BE2C (cell line): ENCODE measurements at regions not wholly inside any gene's neighbourhood (a gene's known extent, or its start where the extent isn't known, plus 50 kb on each side); places are given as distances from the start of the nearest gene placed in this dataset.

Source experiments
- DNase-seq: peaks from one replicate; pipeline ENCODE4 v3.0.0-alpha.2; 2020
- H3K27me3 ChIP-seq: fragments of 250-450 bp; sonication (Bioruptor Pico); 2 replicates; pipeline ENCODE4 v1.5.1; 2020; ENCODE audit warnings: mild to moderate bottlenecking
- H3K36me3 ChIP-seq: fragments of 250-450 bp; sonication (Bioruptor Pico); 2 replicates; pipeline ENCODE4 v1.5.1; 2020; ENCODE audit warnings: mild to moderate bottlenecking
- H3K4me1 ChIP-seq: fragments of 250-450 bp; sonication (Bioruptor Pico); 2 replicates; pipeline ENCODE4 v1.5.1; 2020
- H3K4me3 ChIP-seq: 2 replicates; pipeline ENCODE4 v1.5.1; 2011; ENCODE audit warnings: low read depth, low read length
- H3K9me3 ChIP-seq: fragments of 250-450 bp; sonication (Bioruptor Pico); 2 replicates; pipeline ENCODE4 v1.5.1; 2020
- CTCF ChIP-seq: IDR thresholded peaks from 2 replicates; pipeline ENCODE4 v1.5.1; 2012; ENCODE audit warnings: mild to moderate bottlenecking, low read depth, low read length

- H3K27me3 ChIP-seq, result no peaks in the 10 kb centered on the region
These were observed 474.8 kb upstream of the SLIT2 start for GRCh38 chr4:19776929-19777328.

GRCh38 chr4:19776021-19776459 is 475.7 kb upstream of the SLIT2 start:
- Histone ChIP-seq H3K4me3 (no peak overlapping the region), H3K36me3 (no peaks in the 10 kb centered on the region), H3K4me1 (no peaks in the 10 kb centered on the region), H3K9me3 (no peaks in the 10 kb centered on the region), H3K27me3 (no peaks in the 10 kb centered on the region)
- no peak for TF ChIP-seq CTCF
- no peak for DNase-seq

More at GRCh38 chr4:19776929-19777328, 474.8 kb upstream of the SLIT2 start:
- Histone ChIP-seq H3K4me1 (no peaks in the 10 kb centered on the region), H3K36me3 (no peaks in the 10 kb centered on the region), H3K4me3 (no peak overlapping the region), H3K9me3 (no peaks in the 10 kb centered on the region)
- DNase-seq, result no peak
- no peak for TF ChIP-seq CTCF

- TF ChIP-seq CTCF, result no peak
- H3K36me3 ChIP-seq, result no peaks in the 10 kb centered on the region
- DNase-seq, result no peak
These were observed 476.9 kb upstream of the SLIT2 start for GRCh38 chr4:19774690-19775256.

GRCh38 chr4:19772581-19772980 is 479.1 kb upstream of the SLIT2 start:
- DNase-seq, result no peak
- no peaks in the 10 kb centered on the region for H3K4me1 ChIP-seq
- H3K36me3 ChIP-seq, result no peaks in the 10 kb centered on the region
- no peaks in the 10 kb centered on the region for H3K27me3 ChIP-seq
- no peak for TF ChIP-seq CTCF
- H3K9me3 ChIP-seq, result no peaks in the 10 kb centered on the region
- H3K4me3 ChIP-seq, result no peak overlapping the region

More at GRCh38 chr4:19774690-19775256, 476.9 kb upstream of the SLIT2 start:
- H3K27me3 ChIP-seq, result no peaks in the 10 kb centered on the region
- no peaks in the 10 kb centered on the region for H3K4me1 ChIP-seq
- H3K9me3 ChIP-seq, result no peaks in the 10 kb centered on the region
- no peak overlapping the region for H3K4me3 ChIP-seq

- no peak overlapping the region for H3K4me3 ChIP-seq
- DNase-seq, result no peak
- H3K36me3 ChIP-seq, result no peaks in the 10 kb centered on the region
- H3K9me3 ChIP-seq, result no peaks in the 10 kb centered on the region
- H3K4me1 ChIP-seq, result no peaks in the 10 kb centered on the region
- TF ChIP-seq CTCF, result no peak
- H3K27me3 ChIP-seq, result no peaks in the 10 kb centered on the region
These were observed 495.0 kb upstream of the SLIT2 start for GRCh38 chr4:19756661-19757060.

- no peaks in the 10 kb centered on the region for H3K9me3 ChIP-seq
- TF ChIP-seq CTCF, result no peak
- DNase-seq, result no peak
- H3K4me1 ChIP-seq, result no peaks in the 10 kb centered on the region
- no peaks in the 10 kb centered on the region for H3K36me3 ChIP-seq
- H3K4me3 ChIP-seq, result no peak overlapping the region
- no peaks in the 10 kb centered on the region for H3K27me3 ChIP-seq
These were observed 499.1 kb upstream of the SLIT2 start for GRCh38 chr4:19752599-19752998.
